HG03025 (cell line): ENCODE measurements at regions not wholly inside any gene's neighbourhood (a gene's known extent, or its start where the extent isn't known, plus 50 kb on each side); places are given as distances from the start of the nearest gene placed in this dataset.
"Not testable (repeated sequence)": the region's sequence is repeated elsewhere in the genome, so short reads cannot be mapped to it uniquely, and the experiment has no call there.

Source experiments
- ATAC-seq: cut with Tn5 transposase; IDR thresholded peaks from one replicate; pipeline ENCODE4 v1.9.1; 2021; ENCODE audit warnings: mild to moderate bottlenecking, moderate library complexity; ENCODE audit not compliant: unreplicated experiment, low FRiP score

GRCh38 chr10:6707352-6707751, 127.3 kb upstream of the PRKCQ start:
- no peak for ATAC-seq

DNA sequence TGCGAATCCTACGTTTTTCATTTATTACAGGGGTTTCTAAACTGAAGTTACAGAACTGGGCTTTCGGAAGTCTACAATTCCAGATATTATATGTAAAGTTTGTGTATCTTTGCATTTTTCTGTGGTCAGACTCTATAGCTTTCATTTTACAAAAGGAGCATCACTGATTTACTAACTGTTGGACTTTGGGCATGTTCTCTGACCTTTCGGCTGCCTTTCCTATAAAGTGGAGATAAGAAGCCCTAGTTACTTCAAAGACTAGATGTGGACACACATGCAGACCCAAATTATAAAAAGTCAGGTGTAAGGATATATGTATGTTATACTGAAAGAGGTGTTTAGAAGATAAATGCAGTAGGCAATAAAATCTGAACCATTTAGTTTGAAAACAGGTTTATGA, 126.6 kb upstream of the PRKCQ start:
- no peak for ATAC-seq

GRCh38 chr10:6704896-6705295, 124.8 kb upstream of the PRKCQ start:
- no peak for ATAC-seq

DNA sequence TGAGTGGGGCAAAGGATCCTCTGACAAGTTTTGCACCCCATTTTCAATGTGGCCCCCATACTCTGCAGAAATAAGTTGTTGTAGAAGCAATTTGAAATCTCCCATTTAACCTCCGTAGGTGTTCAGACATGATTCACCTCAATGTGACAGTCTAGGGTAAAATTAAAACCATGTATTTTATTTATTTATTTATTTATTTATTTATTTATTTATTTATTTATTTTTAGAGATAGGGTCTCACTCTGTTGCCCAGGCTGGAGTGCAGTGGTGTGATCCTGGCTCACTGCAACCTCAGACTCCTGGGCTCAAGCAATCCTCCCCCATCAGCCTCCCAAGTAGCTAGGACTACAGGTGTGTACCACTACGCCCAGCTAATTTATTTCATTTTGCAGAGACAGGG, 122.8 kb upstream of the PRKCQ start:
- not testable (repeated sequence) for ATAC-seq

DNA sequence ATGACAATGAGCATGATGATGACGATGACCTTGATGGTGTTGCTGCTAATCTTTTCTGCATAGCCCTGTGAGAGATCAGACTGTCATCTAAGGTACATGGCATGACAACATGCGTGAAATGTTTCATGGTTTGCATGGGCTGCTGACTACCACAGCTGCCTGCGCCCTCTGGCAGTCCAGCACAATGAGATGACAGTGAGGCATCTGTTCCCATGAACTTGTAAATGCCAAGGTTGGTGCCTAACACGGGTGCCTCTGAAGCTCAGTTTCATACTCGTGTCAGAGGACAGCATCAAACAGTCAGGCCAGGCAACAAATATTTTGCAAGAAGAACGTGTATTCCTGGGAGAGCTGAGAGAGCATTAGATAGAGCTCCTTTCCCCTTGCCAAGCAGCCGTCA, 122.0 kb upstream of the PRKCQ start:
- no peak for ATAC-seq

DNA sequence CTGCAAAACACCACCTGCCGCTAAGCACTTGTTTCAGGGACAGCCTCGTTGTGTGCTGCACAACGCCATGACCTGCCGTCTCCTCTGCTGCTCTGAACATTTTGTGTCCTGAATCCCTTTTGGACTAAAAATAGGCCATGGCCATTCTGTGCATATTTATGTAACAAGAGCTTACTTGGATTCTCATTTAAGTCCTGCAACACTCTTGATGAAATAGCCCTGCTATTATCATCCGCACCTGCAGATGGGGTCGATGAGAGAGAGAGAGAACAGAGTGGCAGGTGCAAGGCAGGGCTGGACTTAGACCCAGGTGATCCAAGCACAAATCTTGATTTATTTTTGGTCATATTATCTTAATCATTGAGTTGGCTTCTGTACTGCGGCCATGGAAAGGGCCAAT, 121.2 kb upstream of the PRKCQ start:
- ATAC-seq, result no peak

GRCh38 chr10:6700066-6700465, 120.0 kb upstream of the PRKCQ start:
- no peak for ATAC-seq

- no peak for ATAC-seq
Observed at GRCh38 chr10:6699336-6699735, 119.3 kb upstream of the PRKCQ start.

- ATAC-seq, result no peak
Observed at GRCh38 chr10:6695519-6695918, 115.4 kb upstream of the PRKCQ start.

- ATAC-seq, result no peak
Observed at GRCh38 chr10:6694447-6695140, 114.5 kb upstream of the PRKCQ start.

DNA sequence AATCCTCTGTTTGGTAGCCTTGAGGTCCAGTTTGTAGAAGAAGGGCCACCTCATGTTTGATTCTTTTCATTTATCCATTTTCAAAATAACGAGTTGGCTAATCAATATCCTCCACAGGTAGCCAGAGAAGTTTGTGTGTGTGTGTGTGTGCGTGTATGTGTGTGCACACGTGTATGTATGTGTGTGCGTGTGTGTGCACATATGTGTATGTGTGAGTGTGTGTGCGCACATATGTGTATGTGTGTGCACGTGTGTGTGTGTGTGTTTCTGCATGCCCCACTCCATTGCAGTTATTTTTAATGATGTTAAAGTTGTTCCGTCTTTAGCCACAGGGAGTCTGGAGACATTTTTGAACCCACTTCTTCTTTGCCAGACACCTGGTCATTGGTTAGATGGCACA, 112.8 kb upstream of the PRKCQ start:
- no peak for ATAC-seq

- ATAC-seq, result no peak
Observed at GRCh38 chr10:6692103-6692502, 112.0 kb upstream of the PRKCQ start.

DNA sequence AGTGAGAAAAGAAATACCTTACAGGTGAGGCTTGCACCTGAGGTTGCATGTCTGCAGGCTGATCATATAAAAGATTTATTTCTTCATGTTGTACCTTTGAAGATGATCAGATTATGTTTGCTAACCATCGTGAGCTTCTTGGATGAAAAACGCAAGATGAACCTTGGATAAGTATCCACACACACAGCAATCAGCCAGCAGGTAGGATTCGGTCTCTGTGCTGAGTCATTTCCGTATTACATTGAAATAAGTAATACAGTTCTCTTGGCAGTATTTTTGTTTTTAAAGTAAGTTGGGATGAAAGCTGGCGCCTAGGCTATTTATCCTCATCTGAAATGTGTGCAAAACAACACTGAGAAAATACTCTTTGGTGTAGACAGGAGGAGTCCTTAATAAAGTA, 109.0 kb upstream of the PRKCQ start:
- no peak for ATAC-seq

GRCh38 chr10:6680735-6681134, 100.7 kb upstream of the PRKCQ start:
- no peak for ATAC-seq

DNA sequence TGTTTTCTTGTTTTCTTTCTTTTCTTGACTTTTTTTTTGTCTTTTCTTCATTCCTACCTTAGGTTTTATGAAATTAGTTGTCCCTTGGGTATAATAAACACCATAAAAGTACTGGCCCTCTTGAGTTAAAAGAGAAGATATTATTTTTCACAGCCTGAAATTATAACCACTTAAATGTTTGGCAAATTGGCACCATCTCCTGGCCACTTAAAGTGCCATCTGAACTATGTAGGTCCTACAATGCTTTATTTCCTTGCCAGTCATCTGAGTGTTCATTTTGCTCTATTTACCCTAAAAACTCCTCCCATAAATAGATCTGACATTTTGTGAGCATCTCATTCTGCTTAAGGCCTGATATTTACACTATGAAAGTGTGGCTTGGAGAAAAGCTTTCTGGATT, 98.9 kb upstream of the PRKCQ start:
- no peak for ATAC-seq

GRCh38 chr10:6678211-6678803, 98.2 kb upstream of the PRKCQ start:
- ATAC-seq, result no peak

DNA sequence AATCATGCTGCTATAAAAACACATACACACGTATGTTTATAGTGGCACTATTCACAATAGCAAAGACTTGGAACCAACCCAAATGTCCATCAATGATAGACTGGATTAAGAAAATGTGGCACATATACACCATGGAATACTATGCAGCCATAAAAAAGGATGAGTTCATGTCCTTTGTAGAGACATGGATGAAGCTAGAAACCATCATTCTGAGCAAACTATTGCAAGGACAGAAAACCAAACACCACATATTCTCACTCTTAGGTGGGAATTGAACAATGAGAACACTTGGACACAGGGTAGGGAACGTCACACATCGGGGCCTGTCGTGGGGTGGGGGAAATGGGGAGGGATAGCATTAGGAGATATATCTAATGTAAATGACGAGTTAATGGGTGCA, 97.1 kb upstream of the PRKCQ start:
- ATAC-seq, result not testable (repeated sequence)

- no peak for ATAC-seq
Observed at GRCh38 chr10:6674291-6674690, 94.2 kb upstream of the PRKCQ start.

- ATAC-seq, result no peak
Observed at GRCh38 chr10:6671976-6672375, 91.9 kb upstream of the PRKCQ start.

- no peak for ATAC-seq
Observed at GRCh38 chr10:6669269-6669859, 89.3 kb upstream of the PRKCQ start.

DNA sequence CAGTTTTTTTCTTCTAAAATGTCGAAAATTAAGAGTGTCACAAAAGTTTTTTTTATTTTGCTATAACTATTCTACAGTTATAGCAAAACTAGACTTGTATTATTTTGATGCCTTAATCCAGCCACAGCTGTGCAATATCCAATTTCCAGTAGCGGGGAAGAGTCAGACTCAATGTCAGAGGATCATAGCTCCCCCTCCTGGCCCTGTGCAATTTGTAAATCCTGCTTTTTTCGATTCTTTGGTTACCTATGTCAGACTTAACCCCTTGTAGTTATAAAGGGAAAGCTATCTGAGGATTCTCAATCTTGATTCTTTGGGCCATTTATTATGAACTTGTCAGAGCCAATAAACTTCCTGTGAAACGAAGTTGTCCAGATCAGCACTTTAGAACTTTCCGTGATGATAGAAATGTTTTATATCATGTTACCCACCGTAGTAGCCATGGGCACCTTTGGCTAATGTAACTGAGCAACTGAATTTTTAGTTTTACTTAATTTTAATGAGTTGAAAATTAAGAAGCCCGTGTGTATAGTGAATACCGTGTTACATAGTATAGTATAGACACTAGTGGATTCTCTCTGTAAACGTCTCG, 87.7 kb upstream of the PRKCQ start:
- no peak for ATAC-seq

- no peak for ATAC-seq
Observed at GRCh38 chr10:6667150-6667549, 87.1 kb upstream of the PRKCQ start.
